Astrocyte of the spinal cord (primary cell): ENCODE measurements at regions not wholly inside any gene's neighbourhood (a gene's known extent, or its start where the extent isn't known, plus 50 kb on each side); places are given as distances from the start of the nearest gene placed in this dataset.

ENCODE experiments used
- DNase-seq: peaks from one replicate; pipeline ENCODE4 v3.0.0; 2011; ENCODE audit warnings: low read depth, low spot score
- H3K4me3 ChIP-seq: 2 replicates; pipeline ENCODE4 v1.5.1; 2011; ENCODE audit warnings: low read depth, mild to moderate bottlenecking, low read length, moderate library complexity
- in situ Hi-C: cut with HindIII; loops from 2 replicates; pipeline ENCODE4 v1.10.0; 2017; ENCODE audit warnings: low sequenced_read_pairs
- TF ChIP-seq, protein P1 (sequence below): IDR thresholded peaks from 2 replicates; pipeline ENCODE4 v1.5.1; 2012; ENCODE audit warnings: low read depth, mild to moderate bottlenecking, low read length, inconsistent platforms

DNA sequence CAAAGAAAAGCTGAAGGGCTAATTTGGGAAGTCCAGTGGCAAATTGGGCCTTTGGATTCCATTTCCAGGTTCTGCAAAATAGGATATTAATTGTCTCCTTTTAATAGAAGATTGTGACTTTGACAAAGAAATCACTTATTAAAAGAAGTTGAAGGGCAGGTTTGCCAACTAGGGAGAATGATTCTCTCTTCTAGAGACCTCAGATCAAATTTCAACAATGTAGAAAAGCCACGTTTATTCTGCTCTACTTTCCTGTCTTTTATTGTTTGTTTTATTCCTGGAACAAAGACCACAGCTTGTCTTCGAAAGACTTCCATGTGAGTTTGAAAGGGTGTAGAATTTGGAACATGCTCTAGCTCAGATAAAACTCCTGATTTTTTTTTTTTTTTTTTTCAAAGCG, 65.5 kb upstream of the PRL start:
- DNase-seq = no peak
- TF ChIP-seq, protein P1, sequence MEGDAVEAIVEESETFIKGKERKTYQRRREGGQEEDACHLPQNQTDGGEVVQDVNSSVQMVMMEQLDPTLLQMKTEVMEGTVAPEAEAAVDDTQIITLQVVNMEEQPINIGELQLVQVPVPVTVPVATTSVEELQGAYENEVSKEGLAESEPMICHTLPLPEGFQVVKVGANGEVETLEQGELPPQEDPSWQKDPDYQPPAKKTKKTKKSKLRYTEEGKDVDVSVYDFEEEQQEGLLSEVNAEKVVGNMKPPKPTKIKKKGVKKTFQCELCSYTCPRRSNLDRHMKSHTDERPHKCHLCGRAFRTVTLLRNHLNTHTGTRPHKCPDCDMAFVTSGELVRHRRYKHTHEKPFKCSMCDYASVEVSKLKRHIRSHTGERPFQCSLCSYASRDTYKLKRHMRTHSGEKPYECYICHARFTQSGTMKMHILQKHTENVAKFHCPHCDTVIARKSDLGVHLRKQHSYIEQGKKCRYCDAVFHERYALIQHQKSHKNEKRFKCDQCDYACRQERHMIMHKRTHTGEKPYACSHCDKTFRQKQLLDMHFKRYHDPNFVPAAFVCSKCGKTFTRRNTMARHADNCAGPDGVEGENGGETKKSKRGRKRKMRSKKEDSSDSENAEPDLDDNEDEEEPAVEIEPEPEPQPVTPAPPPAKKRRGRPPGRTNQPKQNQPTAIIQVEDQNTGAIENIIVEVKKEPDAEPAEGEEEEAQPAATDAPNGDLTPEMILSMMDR = no peak
- no peak overlapping the region for H3K4me3 ChIP-seq
- in situ Hi-C loops = no loop called here

DNA sequence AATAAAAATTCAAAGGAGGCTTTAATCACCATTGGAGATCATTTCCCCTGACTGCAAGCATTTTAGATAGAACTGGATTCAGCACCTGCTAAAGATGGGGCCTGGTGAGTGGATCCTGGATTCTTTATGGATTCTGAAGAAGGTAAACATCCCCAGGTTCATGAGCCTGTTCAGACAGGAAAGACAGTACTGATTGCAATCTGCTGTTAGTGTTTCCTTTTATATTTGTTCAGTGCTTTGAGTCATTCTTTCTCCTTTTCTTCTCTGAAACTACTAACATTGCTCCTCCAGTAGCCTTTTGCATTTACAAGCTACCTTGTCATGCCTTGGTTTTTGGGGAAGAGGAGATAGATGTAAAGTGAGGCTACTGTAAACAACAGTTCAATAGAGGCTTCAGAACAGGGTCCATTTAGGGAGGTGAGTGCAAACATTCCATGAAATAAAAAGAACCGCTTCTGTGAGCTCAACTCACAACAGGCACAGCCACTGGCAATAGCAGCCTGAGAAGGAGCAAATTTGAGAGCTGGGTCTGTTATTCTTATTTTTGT, 66.4 kb upstream of the PRL start:
- TF ChIP-seq, protein P1 = no peak
- in situ Hi-C loops = no loop called here
- DNase-seq = no peak
- H3K4me3 ChIP-seq = no peak overlapping the region

DNA sequence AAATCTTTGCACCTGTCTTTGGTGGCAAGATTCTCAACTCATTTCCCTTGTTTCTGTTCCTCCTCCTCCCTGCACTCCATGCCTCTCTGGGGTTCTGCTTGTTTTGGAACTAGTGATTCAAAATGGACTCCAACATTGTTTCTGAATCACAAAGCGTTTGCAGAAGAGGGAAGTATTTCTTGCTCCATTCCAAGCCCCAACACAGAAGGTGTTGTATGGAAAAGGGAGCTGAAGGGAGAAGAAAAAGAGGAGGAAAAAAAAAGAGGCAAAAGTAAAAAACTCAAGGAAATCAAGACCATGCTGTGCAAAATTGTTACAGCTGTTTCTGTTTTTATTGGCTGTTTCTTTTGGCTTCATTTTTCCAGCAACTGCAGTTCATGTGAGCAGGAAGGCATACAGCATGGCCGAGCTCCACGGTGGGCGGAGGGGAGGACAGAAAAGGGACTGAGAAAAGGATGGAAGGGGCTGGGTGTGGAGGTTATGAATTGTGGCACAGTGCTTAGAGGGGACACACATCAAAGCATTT, 66.9 kb upstream of the PRL start:
- in situ Hi-C loops = no loop called here
- DNase-seq = peak; percentile 44
- TF ChIP-seq, protein P1 = no peak
- no peak overlapping the region for H3K4me3 ChIP-seq

DNA sequence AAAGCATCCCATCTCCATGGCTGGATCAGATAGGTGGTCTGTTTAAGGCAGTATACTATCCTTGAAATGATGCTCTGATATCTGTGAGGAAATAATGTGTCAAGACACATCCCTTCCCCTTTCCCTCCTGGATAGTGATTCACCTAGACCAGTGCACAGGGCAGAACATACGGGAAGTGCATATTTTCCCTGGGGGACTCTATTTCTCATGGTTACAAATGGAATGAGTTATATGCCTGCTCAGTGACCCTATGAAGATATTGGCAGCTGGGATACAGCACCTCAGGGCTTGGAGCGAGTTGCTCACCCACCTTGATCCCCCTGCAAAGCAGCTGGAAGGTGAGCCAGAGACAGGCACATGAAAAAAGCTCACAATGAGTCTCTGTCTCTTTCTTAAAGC, 67.5 kb upstream of the PRL start:
- DNase-seq = no peak
- in situ Hi-C loops = no loop called here
- no peak overlapping the region for H3K4me3 ChIP-seq
- TF ChIP-seq, protein P1 = no peak

DNA sequence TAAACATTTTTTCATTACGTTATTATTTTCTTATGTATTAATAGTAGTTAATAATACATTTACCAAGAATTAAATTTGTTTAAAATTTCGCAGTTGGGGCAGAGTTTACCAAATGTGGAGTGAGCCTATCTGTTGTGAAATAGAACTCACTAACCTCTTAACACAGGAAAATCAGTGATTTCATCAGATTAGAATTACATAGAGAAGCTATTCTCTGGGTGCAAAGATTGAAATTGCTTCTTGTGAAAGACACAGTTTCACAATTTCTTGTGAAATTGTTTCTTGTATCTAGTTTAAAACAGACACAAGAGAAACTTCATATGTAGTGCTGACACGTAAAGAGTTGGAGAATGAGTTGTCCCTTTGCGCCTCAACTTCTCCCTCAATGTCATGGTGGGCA, 69.4 kb upstream of the PRL start:
- H3K4me3 ChIP-seq = no peak overlapping the region
- no peak for DNase-seq
- in situ Hi-C loops = no loop called here
- TF ChIP-seq, protein P1 = no peak

DNA sequence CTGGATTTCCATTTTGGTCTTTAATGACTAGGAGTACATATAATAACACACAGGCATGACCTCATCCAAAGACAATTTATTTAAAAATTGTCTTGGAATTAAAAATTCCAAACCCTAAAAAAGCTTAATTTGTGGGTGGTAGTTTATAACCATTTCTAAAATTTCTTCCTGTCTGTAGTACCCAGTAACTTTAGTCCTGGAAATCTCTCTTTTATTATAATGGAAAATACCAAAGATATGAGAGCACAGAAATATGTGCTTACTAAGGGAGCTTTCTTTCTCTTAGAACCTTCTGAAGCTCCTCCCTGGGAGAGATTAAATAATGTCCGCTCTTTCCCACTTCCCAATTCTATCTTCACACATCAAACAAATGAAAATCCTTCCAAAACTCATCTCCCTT, 70.5 kb upstream of the PRL start:
- H3K4me3 ChIP-seq = no peak overlapping the region
- in situ Hi-C loops = no loop called here
- TF ChIP-seq, protein P1 = no peak
- no peak for DNase-seq
